Endodermal cell (in vitro differentiated cells): ENCODE measurements at regions not wholly inside any gene's neighbourhood (a gene's known extent, or its start where the extent isn't known, plus 50 kb on each side); places are given as distances from the start of the nearest gene placed in this dataset.

Experiments used
- DNase-seq: peaks from one replicate; pipeline ENCODE4 v3.0.0-alpha.2; 2017
- H3K27ac ChIP-seq: 2 replicates; pipeline ENCODE4 v1.5.1; 2013; ENCODE audit warnings: mild to moderate bottlenecking, low read depth, low read length, moderate library complexity
- H3K27me3 ChIP-seq: 2 replicates; pipeline ENCODE4 v1.6.1; 2013; ENCODE audit warnings: mild to moderate bottlenecking, low read length, moderate library complexity; ENCODE audit not compliant: insufficient read depth, control insufficient read depth, poor library complexity, severe bottlenecking
- H3K36me3 ChIP-seq: 2 replicates; pipeline ENCODE4 v1.7.0; 2013; ENCODE audit warnings: mild to moderate bottlenecking, low read length, moderate library complexity; ENCODE audit not compliant: control insufficient read depth, insufficient read depth
- H3K4me1 ChIP-seq: one replicate; pipeline ENCODE4 v1.7.0; 2013; ENCODE audit warnings: low read length; ENCODE audit not compliant: control insufficient read depth, insufficient read depth
- H3K4me3 ChIP-seq: 2 replicates; pipeline ENCODE4 v1.5.1; 2013; ENCODE audit warnings: mild to moderate bottlenecking, low read length, moderate library complexity
- H3K9ac ChIP-seq: 2 replicates; pipeline ENCODE4 v1.6.1; 2013; ENCODE audit warnings: mild to moderate bottlenecking, low read length, moderate library complexity; ENCODE audit not compliant: poor library complexity, severe bottlenecking; ENCODE audit errors: extremely low read depth
- H3K9me3 ChIP-seq: 2 replicates; pipeline ENCODE4 v1.6.1; 2013; ENCODE audit warnings: mild to moderate bottlenecking, low read length, moderate library complexity; ENCODE audit not compliant: control insufficient read depth
- H3K27ac Mint-ChIP-seq: 2 replicates; pipeline ENCODE4 v1.8.0; 2020; ENCODE audit warnings: mixed read lengths
- H3K27me3 Mint-ChIP-seq: 2 replicates; pipeline ENCODE4 v1.8.0; 2021; ENCODE audit warnings: mild to moderate bottlenecking, mixed read lengths; ENCODE audit not compliant: insufficient read depth
- H3K36me3 Mint-ChIP-seq: 2 replicates; pipeline ENCODE4 v1.8.0; 2020; ENCODE audit warnings: low read depth, mixed read lengths
- H3K4me1 Mint-ChIP-seq: 2 replicates; pipeline ENCODE4 v1.8.0; 2020; ENCODE audit warnings: mixed read lengths
- H3K4me3 Mint-ChIP-seq: 2 replicates; pipeline ENCODE4 v1.8.0; 2020; ENCODE audit warnings: mild to moderate bottlenecking, moderate library complexity, mixed read lengths
- H3K9me3 Mint-ChIP-seq: 2 replicates; pipeline ENCODE4 v1.8.0; 2020; ENCODE audit warnings: mild to moderate bottlenecking, mixed read lengths
- WGBS, 2 experiments: methylation state at CpG; one replicate each; pipeline versions ENCODE4 v1.1.5 to v1.1.7; 2013; ENCODE audit warnings: missing lambda C conversion rate in 2 of 2, mixed read lengths in 1 of 2; ENCODE audit not compliant: insufficient coverage in 1 of 2, insufficient read length in 1 of 2; 5-methylcytosine and 5-hydroxymethylcytosine counted together
- TF ChIP-seq, protein P1 (sequence below): fragments of 200-600 bp; sonication (generic); conservative IDR thresholded peaks from 2 replicates; pipeline ENCODE4 v1.5.0; 2021; ENCODE audit warnings: antibody characterized with exemption, mild to moderate bottlenecking

- no peaks in the 10 kb centered on the region for H3K4me1 ChIP-seq
- no peaks in the 10 kb centered on the region for H3K9me3 Mint-ChIP-seq
- H3K27me3 Mint-ChIP-seq: no peaks in the 10 kb centered on the region
- H3K9ac ChIP-seq: no peak overlapping the region
- no peaks in the 10 kb centered on the region for H3K36me3 ChIP-seq
- H3K4me1 Mint-ChIP-seq: no peaks in the 10 kb centered on the region
- WGBS, 2 experiments: 96 to 100% methylated on average over 1 to 2 of the region's 3 CpGs
- no peak for DNase-seq
- H3K4me3 Mint-ChIP-seq: no peak overlapping the region
- TF ChIP-seq, protein P1, sequence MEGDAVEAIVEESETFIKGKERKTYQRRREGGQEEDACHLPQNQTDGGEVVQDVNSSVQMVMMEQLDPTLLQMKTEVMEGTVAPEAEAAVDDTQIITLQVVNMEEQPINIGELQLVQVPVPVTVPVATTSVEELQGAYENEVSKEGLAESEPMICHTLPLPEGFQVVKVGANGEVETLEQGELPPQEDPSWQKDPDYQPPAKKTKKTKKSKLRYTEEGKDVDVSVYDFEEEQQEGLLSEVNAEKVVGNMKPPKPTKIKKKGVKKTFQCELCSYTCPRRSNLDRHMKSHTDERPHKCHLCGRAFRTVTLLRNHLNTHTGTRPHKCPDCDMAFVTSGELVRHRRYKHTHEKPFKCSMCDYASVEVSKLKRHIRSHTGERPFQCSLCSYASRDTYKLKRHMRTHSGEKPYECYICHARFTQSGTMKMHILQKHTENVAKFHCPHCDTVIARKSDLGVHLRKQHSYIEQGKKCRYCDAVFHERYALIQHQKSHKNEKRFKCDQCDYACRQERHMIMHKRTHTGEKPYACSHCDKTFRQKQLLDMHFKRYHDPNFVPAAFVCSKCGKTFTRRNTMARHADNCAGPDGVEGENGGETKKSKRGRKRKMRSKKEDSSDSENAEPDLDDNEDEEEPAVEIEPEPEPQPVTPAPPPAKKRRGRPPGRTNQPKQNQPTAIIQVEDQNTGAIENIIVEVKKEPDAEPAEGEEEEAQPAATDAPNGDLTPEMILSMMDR: no peak
- no peaks in the 10 kb centered on the region for H3K36me3 Mint-ChIP-seq
- H3K27me3 ChIP-seq: no peaks in the 10 kb centered on the region
- no peaks in the 10 kb centered on the region for H3K9me3 ChIP-seq
- no peak overlapping the region for H3K4me3 ChIP-seq
- no peak overlapping the region for H3K27ac ChIP-seq
- H3K27ac Mint-ChIP-seq: no peak overlapping the region
Observed at GRCh38 chr17:69783865-69784264, 291.2 kb upstream of the KCNJ16 start.

DNA sequence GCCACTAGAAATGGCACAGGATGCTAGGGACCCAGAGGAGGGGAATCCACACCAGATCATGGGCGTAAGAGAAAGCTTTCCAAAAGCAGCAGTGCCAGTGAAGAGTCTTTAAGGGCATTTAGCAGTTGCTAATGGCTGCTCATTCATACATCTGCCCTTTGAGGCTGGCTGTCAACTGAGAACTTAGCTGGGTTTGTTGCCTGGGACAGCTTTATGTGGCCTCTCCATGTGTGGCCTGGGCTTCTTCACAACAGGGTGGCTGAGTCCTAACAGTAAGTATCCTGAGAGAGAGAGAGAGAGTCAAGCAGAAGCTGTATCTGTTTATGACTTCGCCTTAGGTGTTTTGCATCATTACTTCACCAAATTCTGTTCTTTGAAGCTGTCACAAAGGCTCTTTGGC lies 286.1 kb upstream of the KCNJ16 start:
- Histone ChIP-seq H3K27me3 (no peaks in the 10 kb centered on the region), H3K9me3 (no peaks in the 10 kb centered on the region), H3K9ac (no peak overlapping the region), H3K4me3 (no peak overlapping the region), H3K27ac (no peak overlapping the region), H3K36me3 (no peaks in the 10 kb centered on the region), H3K4me1 (no peaks in the 10 kb centered on the region)
- Mint-ChIP-seq H3K4me3 (no peak overlapping the region), H3K9me3 (no peaks in the 10 kb centered on the region), H3K27ac (no peak overlapping the region), H3K27me3 (no peaks in the 10 kb centered on the region), H3K4me1 (no peaks in the 10 kb centered on the region), H3K36me3 (no peaks in the 10 kb centered on the region)
- TF ChIP-seq, protein P1: no peak
- DNase-seq: peak; percentile 62
- 86 to 90% methylated on average over 1 to 2 of the region's 2 CpGs for WGBS, 2 experiments

- Mint-ChIP-seq H3K27ac (no peak overlapping the region), H3K4me1 (no peaks in the 10 kb centered on the region), H3K4me3 (no peak overlapping the region), H3K36me3 (no peaks in the 10 kb centered on the region), H3K9me3 (no peaks in the 10 kb centered on the region), H3K27me3 (no peaks in the 10 kb centered on the region)
- H3K9ac ChIP-seq: no peak overlapping the region
- no peaks in the 10 kb centered on the region for H3K9me3 ChIP-seq
- H3K27me3 ChIP-seq: no peaks in the 10 kb centered on the region
- no peak for DNase-seq
- WGBS, 2 experiments: 82% methylated on average over 1 of the region's 1 CpG; no CpG with 5 or more reads in 1 of the 2 experiments
- H3K4me3 ChIP-seq: no peak overlapping the region
- no peaks in the 10 kb centered on the region for H3K36me3 ChIP-seq
- TF ChIP-seq, protein P1: no peak
- H3K4me1 ChIP-seq: no peaks in the 10 kb centered on the region
- H3K27ac ChIP-seq: no peak overlapping the region
Observed at GRCh38 chr17:69796078-69796477, 278.9 kb upstream of the KCNJ16 start.
